NCI-H526 treated with DMSO at 0.1 percent for 48 hours (cell line): ENCODE measurements at regions not wholly inside any gene's neighbourhood (a gene's known extent, or its start where the extent isn't known, plus 50 kb on each side); places are given as distances from the start of the nearest gene placed in this dataset.
A peak's percentile ranks its signal among the peaks of the same experiment; 100 is the strongest.
"Not testable (repeated sequence)": the region's sequence is repeated elsewhere in the genome, so short reads cannot be mapped to it uniquely, and the experiment has no call there.

Experiments
- DNase-seq: peaks from one replicate; lab custom pipeline; 2025; lab: John Stamatoyannopoulos, UW

DNA sequence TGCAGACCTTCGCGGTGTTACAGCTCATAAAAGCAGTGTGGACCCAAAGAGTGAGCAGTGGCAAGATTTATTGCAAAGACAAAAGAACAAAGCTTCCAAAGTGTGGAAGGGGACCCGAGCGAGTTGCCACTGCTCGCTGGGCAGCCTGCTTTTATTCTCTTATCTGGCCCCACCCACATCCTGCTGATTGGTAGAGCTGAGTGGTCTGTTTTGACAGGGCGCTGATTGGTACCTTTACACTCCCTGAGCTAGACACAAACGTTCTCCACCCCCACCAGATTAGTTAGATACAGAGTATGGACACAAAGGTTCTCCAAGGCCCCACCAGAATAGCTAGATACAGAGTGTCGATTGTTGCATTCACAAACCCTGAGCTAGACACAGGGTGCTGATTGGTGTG lies 156.2 kb upstream of the GIMD1 start:
- not testable (repeated sequence) for DNase-seq

- no peak for DNase-seq
Measured at GRCh38 chr4:106522839-106523238, 154.3 kb upstream of the GIMD1 start.

DNA sequence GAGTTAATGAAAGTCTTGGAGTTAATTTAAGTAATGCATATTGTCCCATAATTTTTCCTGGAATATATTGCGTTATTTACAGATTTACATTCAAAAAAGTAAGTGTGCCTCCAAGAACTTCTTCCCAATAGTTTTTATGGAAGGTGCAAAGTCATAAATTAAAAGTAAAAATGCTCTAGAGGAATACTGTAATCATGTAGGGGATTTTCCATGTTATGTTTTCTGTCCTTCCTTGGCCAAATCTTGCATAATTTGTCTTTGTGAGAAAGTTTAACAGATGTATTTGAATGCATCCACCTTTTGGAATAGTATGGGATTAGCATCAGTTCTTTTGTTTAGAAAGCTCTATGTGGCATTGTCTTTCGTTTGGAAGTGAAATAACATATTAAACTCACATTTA lies 144.1 kb upstream of the GIMD1 start:
- DNase-seq: no peak

DNA sequence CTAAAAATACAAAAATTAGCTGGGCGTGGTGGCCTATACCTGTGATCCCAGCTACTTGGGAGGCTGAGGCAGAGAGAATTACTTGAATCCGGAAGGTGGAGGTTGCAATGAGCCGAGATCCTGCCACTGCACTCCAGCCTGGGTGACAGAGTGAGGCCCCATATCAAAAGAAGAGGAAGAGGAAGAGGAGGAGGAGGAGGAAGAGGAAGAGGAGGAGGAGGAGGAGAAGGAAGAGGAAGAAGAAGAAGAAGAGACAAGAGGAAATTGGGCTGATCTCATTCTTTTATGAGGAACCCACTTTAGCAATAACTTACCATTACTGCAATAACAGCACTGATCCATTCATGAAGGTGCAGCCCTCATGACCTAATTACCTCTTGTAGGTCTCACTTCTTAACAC lies 138.9 kb upstream of the GIMD1 start:
- DNase-seq: no peak

GRCh38 chr4:106503116-106504050 lies 134.8 kb upstream of the GIMD1 start:
- DNase-seq: no peak

- peak; percentile 27 for DNase-seq
Measured at GRCh38 chr4:106502106-106502699, 133.6 kb upstream of the GIMD1 start.

DNA sequence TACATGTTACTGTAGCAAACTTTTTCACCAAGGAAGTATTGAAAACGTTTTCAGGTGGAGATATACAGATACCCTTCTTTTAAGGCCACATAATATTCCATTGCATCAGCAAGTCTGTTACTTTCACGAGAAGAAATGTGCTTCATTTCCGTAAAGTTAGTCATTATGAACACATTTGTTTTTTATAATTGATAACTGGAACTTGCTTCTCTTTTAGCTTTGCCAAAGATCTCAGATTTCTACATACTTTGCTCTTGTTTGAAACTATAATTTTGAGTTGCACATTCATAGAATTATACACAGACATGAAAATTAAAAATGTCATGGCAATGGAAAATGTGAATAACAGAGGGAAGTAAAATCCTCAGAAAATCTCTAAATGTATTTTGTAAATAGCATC lies 128.7 kb upstream of the GIMD1 start:
- no peak for DNase-seq

DNA sequence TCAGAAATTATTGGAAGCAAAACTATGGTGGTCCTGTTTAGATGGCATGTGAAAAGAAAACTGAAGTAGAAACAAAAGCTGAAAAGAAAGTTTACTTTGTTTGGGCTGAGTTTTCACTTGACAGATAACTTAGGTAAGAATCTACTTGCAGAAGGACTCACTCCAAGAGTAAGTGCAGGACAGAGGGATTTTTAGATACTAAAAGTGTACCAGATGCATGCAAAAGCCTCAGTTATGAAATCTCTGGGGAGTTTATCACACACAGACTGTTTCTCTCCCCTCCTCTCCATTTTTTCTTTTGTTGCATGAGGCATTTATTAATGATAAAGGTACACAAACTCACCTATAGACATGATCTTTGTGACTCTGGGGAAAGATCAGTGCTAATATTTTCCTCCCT lies 127.5 kb upstream of the GIMD1 start:
- DNase-seq: no peak

GRCh38 chr4:106495476-106495875 lies 126.9 kb upstream of the GIMD1 start:
- no peak for DNase-seq

DNA sequence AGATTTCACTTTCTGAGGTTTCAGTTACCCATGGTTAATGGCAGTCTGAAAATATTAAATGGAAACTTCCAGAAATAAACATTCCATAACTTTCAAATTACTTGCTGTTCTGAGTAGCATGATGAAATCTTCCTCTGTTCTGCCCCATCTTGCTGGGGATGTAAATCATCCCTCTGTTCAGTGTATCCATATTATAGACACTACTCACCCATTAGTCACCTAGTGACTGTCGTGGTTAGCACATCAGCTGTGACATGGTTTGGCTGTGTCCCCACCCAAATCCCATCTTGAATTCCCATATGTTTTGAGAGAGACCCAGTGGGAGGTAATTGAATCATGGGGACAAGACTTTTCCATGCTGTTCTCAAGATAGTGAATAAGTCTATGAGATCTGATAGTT lies 125.5 kb upstream of the GIMD1 start:
- DNase-seq: no peak

DNA sequence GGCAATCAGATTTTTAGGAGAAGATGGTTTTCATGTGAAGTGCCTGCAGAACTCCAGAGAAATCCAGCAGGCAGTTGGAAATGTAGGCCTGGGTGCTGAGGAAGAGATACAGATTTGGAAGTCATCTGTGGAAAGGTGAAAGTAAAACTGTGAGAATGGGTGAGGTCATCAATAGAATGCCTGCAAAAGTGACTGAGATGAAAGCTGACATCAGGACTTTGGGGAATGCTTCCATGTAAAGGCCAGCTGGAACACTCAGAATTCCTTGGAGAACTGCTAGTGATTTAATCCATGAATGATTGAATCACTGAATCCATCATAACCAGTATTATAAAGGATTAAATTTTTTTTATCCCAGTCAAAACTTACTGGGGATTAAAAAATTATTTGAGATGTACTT lies 124.5 kb upstream of the GIMD1 start:
- no peak for DNase-seq

- no peak for DNase-seq
Measured at GRCh38 chr4:106486533-106486932, 118.0 kb upstream of the GIMD1 start.

DNA sequence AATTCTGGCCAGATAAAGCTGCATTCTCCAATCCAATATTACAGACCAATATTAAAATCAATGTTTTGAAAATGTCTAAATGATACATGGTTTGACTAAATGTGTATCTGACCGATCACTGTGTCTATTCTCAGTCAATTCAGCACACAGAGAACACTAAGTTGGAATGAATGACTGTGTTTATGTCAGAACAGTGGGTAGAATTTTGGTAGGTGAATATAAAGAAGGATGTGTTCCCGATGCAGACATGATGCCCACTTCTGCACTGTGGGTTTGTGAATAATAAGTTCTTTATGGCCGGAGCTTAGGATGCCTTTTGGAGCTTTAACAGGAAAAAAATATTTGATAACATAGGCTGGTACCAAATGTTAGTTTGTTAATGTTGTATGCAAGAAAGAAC lies 113.2 kb upstream of the GIMD1 start:
- no peak for DNase-seq

DNA sequence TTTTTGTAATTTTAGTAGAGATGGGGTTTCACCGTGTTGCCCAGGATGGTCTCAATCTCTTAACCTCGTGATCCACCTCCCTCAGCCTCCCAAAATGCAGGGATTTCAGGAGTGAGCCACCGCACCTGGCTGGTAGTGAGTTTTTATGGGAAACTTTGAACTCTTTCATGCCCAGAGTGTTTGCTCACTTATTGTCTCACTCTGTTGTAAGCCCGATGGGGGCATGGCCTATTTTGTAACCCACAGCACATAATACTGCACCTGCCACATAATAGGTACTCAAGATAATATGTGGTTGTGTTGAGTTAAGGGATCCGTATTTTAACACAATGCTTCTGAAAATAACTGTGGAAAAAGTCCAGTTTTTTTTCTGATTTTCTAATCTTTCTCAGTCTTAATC lies 109.6 kb upstream of the GIMD1 start:
- no peak for DNase-seq

DNA sequence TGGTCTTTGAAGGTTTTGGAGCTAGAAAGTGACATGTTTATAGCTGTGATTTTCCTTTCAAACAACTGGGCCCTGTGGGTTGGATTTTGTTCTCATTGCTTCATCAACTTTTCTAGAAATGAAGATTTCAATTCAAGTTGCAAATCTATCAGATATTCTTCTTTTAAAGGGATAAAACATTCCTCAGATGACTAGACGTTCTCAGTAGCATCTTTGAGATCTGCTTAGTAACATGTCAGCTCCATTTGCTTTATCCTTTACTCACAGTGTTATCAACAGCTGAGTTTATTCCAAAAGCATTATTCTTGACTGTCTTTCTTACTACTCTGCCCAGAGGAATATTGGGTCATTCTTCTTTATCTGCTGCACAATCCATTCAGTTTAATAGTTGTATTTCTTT lies 108.2 kb upstream of the GIMD1 start:
- DNase-seq: no peak

DNA sequence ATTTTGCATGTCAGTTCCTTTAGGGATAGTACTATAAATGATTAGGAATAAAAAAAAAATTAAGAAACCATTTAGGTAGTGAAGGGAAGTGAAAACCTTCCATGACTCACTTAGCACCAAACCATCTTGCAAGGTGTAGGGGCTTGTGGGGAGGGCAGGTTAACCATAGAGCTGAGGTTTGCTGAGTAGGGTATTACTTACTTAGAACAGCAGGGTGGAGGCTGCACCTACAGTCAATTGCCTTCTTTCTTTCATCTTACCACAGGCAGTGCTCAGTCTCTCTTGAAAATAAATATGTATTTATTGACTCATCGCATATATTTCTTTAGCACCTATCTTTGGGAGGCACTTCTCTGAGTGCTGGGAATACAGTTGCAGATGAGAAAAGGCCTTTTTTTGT lies 104.9 kb upstream of the GIMD1 start:
- no peak for DNase-seq

DNA sequence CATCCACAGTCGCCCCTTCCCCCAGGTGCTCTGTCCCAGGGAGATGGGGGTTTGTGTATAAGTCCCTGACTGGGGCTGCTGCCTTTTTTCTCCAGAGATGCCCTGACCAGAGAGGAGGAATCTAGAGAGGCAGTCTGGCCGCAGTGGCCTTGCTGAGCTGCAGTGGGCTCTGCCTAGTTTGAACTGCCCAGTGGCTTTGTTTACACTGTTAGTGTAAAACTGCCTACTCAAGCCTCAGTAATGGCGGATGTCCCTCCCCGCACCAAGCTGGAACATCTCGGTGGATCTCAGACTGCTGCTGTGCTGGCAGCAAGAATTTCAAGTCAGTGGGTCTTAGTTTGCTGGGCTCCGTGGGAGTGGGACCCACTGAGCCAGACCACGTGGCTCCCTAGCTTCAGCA lies 102.6 kb upstream of the GIMD1 start:
- no peak for DNase-seq

GRCh38 chr4:106463622-106464021 lies 95.0 kb upstream of the GIMD1 start:
- DNase-seq: no peak

DNA sequence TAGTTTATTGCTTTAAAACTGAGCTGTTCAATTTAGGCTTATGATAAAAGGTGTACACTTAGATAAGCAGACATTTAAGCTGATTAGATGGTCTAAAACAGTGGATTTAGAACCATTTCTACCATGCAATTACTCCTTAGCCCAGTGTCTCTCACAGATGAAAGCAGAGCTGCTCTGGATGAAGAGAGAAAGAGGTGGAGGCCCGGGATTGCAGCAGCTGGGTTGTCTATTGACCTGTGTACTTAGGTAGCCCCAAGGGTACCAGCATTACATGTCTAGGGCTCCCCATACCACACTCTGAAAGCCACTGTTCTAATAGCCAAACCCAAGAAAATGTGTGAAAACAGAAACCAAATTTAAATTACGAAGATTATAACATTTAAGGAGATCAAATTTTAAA lies 86.0 kb upstream of the GIMD1 start:
- no peak for DNase-seq

- no peak for DNase-seq
Measured at GRCh38 chr4:106454021-106454420, 85.4 kb upstream of the GIMD1 start.

GRCh38 chr4:106451091-106451490 lies 82.5 kb upstream of the GIMD1 start:
- no peak for DNase-seq

DNA sequence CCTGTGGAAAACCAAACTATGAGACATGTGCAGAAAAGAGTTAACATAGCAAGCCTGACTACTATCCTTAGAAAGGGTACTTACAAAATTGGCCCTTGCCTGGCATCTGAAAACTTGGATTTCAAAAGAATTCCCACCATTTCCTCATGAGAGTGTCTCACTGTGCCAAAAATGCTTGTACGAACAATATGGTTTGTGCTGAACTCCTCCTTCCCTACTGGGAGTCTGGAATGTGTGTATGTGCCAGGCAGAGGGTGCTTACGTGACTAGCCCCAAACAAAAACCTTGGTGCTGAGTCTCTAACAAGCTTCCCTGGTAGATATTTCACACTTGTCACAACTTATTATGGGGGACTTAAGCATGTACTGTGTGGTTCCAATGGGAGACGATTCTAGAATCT lies 81.7 kb upstream of the GIMD1 start:
- DNase-seq: no peak

GRCh38 chr4:106444557-106444956 lies 76.0 kb upstream of the GIMD1 start:
- no peak for DNase-seq

DNA sequence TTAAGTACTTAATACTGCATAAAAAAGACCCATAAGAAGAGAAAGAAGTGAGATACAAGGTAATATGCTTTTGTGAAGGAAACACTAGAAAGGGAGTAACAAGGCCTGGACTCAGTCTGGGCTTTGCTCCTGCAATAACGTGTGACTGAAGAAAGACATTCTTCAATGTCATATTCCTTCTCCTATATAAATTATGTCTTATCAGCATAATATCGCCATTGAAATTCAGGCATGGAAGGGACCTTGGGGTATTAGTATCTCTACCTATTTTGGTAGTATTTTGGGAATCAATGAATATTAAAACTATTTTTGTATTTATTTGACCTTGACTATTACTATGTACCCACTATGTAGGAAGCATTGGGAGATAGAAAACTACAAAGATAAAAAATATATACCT lies 62.2 kb upstream of the GIMD1 start:
- DNase-seq: no peak
